GM21360 (cell line): ENCODE measurements at regions not wholly inside any gene's neighbourhood (a gene's known extent, or its start where the extent isn't known, plus 50 kb on each side); places are given as distances from the start of the nearest gene placed in this dataset.
"Not testable (repeated sequence)": the region's sequence is repeated elsewhere in the genome, so short reads cannot be mapped to it uniquely, and the experiment has no call there.

Experiments
- ATAC-seq: cut with Tn5 transposase; IDR thresholded peaks from one replicate; pipeline ENCODE4 v1.9.1; 2021; ENCODE audit warnings: mild to moderate bottlenecking, moderate library complexity; ENCODE audit not compliant: unreplicated experiment

- ATAC-seq, result no peak
Observed at GRCh38 chr5:120913396-120913795, 449.3 kb downstream of the PRR16 start.

- no peak for ATAC-seq
Observed at GRCh38 chr5:120917214-120917758, 453.2 kb downstream of the PRR16 start.

- ATAC-seq, result no peak
Observed at GRCh38 chr5:120919017-120919416, 454.9 kb downstream of the PRR16 start.

GRCh38 chr5:120923026-120923425 lies 458.9 kb downstream of the PRR16 start:
- ATAC-seq, result no peak

- no peak for ATAC-seq
Observed at GRCh38 chr5:120926471-120926870, 462.4 kb downstream of the PRR16 start.

GRCh38 chr5:120927950-120928530 lies 463.9 kb downstream of the PRR16 start:
- ATAC-seq, result no peak

GRCh38 chr5:120932480-120932879 lies 468.4 kb downstream of the PRR16 start:
- ATAC-seq, result no peak

- ATAC-seq, result no peak
Observed at GRCh38 chr5:120934031-120934430, 469.9 kb downstream of the PRR16 start.

GRCh38 chr5:120936652-120937051 lies 472.6 kb downstream of the PRR16 start:
- ATAC-seq, result no peak

- no peak for ATAC-seq
Observed at GRCh38 chr5:120938604-120939003, 474.5 kb downstream of the PRR16 start.

GRCh38 chr5:120942596-120943350 lies 478.7 kb downstream of the PRR16 start:
- no peak for ATAC-seq

GRCh38 chr5:120949596-120949995 lies 485.5 kb downstream of the PRR16 start:
- ATAC-seq, result not testable (repeated sequence)

- ATAC-seq, result not testable (repeated sequence)
Observed at GRCh38 chr5:120953445-120953844, 489.3 kb downstream of the PRR16 start.

GRCh38 chr5:120954255-120954654 lies 490.2 kb downstream of the PRR16 start:
- no peak for ATAC-seq

GRCh38 chr5:120955795-120956194 lies 491.7 kb downstream of the PRR16 start:
- no peak for ATAC-seq

GRCh38 chr5:120958877-120959485 lies 494.9 kb downstream of the PRR16 start:
- no peak for ATAC-seq

- no peak for ATAC-seq
Observed at GRCh38 chr5:120960510-120960909, 496.4 kb downstream of the PRR16 start.

- ATAC-seq, result no peak
Observed at GRCh38 chr5:120967366-120967765, 503.3 kb downstream of the PRR16 start.

GRCh38 chr5:120974690-120975089 lies 510.6 kb downstream of the PRR16 start:
- no peak for ATAC-seq

GRCh38 chr5:120982351-120982750 lies 518.3 kb downstream of the PRR16 start:
- ATAC-seq, result no peak

- no peak for ATAC-seq
Observed at GRCh38 chr5:120985526-120985925, 521.4 kb downstream of the PRR16 start.

GRCh38 chr5:120988491-120988890 lies 524.4 kb downstream of the PRR16 start:
- ATAC-seq, result no peak
